ENCODE measurements at regions not wholly inside any gene's neighbourhood (a gene's known extent, or its start where the extent isn't known, plus 50 kb on each side); places are given as distances from the start of the nearest gene placed in this dataset.

DNA sequence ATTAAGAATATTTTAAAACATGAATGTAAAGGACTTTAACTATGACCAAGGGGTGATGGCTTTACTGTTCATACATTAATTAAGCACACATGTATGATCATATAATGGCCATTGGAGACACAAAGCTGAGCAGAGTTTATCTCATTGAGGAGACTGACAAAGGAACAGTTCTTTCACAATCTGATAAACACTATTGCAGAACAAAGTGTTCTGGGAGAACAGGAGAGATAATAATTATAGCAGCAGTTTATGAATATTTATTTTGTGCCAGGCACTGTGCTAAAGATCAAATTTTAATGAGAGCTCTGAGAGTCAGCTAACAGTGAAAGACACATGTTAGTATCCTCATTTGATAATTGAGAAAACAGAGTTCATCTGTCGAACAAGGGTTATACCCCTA is 242.4 kb upstream of the NR3C2 start:
- no peaks in the 10 kb centered on the region for H3K27me3 Mint-ChIP-seq
- H3K4me3 Mint-ChIP-seq, result no peak overlapping the region
- TF ChIP-seq, protein P1, sequence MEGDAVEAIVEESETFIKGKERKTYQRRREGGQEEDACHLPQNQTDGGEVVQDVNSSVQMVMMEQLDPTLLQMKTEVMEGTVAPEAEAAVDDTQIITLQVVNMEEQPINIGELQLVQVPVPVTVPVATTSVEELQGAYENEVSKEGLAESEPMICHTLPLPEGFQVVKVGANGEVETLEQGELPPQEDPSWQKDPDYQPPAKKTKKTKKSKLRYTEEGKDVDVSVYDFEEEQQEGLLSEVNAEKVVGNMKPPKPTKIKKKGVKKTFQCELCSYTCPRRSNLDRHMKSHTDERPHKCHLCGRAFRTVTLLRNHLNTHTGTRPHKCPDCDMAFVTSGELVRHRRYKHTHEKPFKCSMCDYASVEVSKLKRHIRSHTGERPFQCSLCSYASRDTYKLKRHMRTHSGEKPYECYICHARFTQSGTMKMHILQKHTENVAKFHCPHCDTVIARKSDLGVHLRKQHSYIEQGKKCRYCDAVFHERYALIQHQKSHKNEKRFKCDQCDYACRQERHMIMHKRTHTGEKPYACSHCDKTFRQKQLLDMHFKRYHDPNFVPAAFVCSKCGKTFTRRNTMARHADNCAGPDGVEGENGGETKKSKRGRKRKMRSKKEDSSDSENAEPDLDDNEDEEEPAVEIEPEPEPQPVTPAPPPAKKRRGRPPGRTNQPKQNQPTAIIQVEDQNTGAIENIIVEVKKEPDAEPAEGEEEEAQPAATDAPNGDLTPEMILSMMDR (IDR thresholded peaks at IDR 0.05), result no peak
- TF ChIP-seq EZH2 (IDR thresholded peaks at IDR 0.05; ENCODE audit: borderline replicate concordance, insufficient read depth, low read depth, low read length, poor library complexity, severe bottlenecking), result no peak
- Histone ChIP-seq H3K36me3 (replicated peaks in 1 of 2; ENCODE audit: control extremely low read depth in 1 of 2, control insufficient read depth in 1 of 2, extremely low read depth in 1 of 2, insufficient read depth in 2 of 2, low read length in 1 of 2) (no peaks in the 10 kb centered on the region), H3K27ac (ENCODE audit: low read length in 2 of 2) (no peak overlapping the region), H3K79me2 (ENCODE audit: control insufficient read depth, insufficient read depth, low read length) (no peaks in the 10 kb centered on the region), H3K9me3 (ENCODE audit: control extremely low read depth in 1 of 3, control insufficient read depth in 2 of 3, insufficient read depth in 1 of 3, low read length in 2 of 3) (no peaks in the 10 kb centered on the region), H3K27me3 (replicated peaks in 1 of 4; ENCODE audit: control extremely low read depth in 1 of 4, control insufficient read depth in 3 of 4, insufficient read depth in 4 of 4, low read length in 3 of 4) (no peaks in the 10 kb centered on the region), H3K4me1 (ENCODE audit: control insufficient read depth in 2 of 2, insufficient read depth in 2 of 2, low read length in 2 of 2) (no peaks in the 10 kb centered on the region), H3K9ac (ENCODE audit: low read length) (no peak overlapping the region), H3K4me2 (replicated peaks; ENCODE audit: low read depth, low read length, poor library complexity, severe bottlenecking) (no peak overlapping the region), H2AFZ (ENCODE audit: insufficient read depth, low read depth, low read length, poor library complexity, severe bottlenecking) (no peak overlapping the region), H3K4me3 (ENCODE audit: control extremely low read depth in 1 of 5, extremely low read depth in 1 of 5, insufficient read depth in 1 of 5, low read depth in 2 of 5, low read length in 4 of 5) (no peak overlapping the region), H4K20me1 (ENCODE audit: control insufficient read depth, insufficient read depth, low read length, poor library complexity, severe bottlenecking) (no peaks in the 10 kb centered on the region)
- ChIA-PET CTCF (no interaction called here), POLR2A (no interaction called here)
- H3K4me1 Mint-ChIP-seq, result no peaks in the 10 kb centered on the region
- H3K9me3 Mint-ChIP-seq (ENCODE audit: insufficient read depth), result no peaks in the 10 kb centered on the region
- DNase-seq (no peak), ATAC-seq (ENCODE audit: low read depth) (no peak)
- intact Hi-C loops (cut with micrococcal nuclease), result no loop called here
- H3K27ac Mint-ChIP-seq, result no peak overlapping the region
- WGBS (ENCODE audit: insufficient coverage), result no CpG with 5 or more reads among the region's 1 CpG

DNA sequence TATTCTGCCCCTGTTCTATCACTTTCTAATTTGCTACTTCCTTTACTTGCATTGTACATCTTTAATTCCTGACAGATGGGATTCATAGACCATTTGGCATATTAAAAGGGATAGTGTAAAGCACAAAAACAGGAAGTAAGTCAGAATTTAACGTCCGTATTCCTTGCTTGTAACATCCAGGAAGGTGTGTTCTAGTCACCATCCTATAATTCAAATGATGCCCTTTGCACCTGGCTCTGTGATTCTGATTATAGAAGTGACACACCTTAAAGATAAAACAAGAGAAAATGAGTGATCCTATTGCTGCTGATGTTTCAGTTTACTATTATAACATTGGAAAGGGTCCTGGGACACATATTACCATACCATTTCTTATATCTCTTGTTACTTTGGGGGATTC is 238.7 kb upstream of the NR3C2 start:
- no peak overlapping the region for H3K9ac ChIP-seq (ENCODE audit: low read length)
- ATAC-seq (ENCODE audit: low read depth) (no peak), DNase-seq (no peak)
- H3K4me1 ChIP-seq (ENCODE audit: control insufficient read depth in 2 of 2, insufficient read depth in 2 of 2, low read length in 2 of 2), result no peaks in the 10 kb centered on the region
- Mint-ChIP-seq H3K4me3 (no peak overlapping the region), H3K27me3 (no peaks in the 10 kb centered on the region), H3K4me1 (no peaks in the 10 kb centered on the region), H3K9me3 (ENCODE audit: insufficient read depth) (no peaks in the 10 kb centered on the region), H3K27ac (no peak overlapping the region)
- intact Hi-C loops (cut with micrococcal nuclease), result no loop called here
- H3K79me2 ChIP-seq (ENCODE audit: control insufficient read depth, insufficient read depth, low read length), result no peaks in the 10 kb centered on the region
- no peaks in the 10 kb centered on the region for H3K36me3 ChIP-seq (replicated peaks in 1 of 2; ENCODE audit: control extremely low read depth in 1 of 2, control insufficient read depth in 1 of 2, extremely low read depth in 1 of 2, insufficient read depth in 2 of 2, low read length in 1 of 2)
- no peaks in the 10 kb centered on the region for H4K20me1 ChIP-seq (ENCODE audit: control insufficient read depth, insufficient read depth, low read length, poor library complexity, severe bottlenecking)
- TF ChIP-seq, protein P1 (IDR thresholded peaks at IDR 0.05), result no peak
- no peak for TF ChIP-seq EZH2 (IDR thresholded peaks at IDR 0.05; ENCODE audit: borderline replicate concordance, insufficient read depth, low read depth, low read length, poor library complexity, severe bottlenecking)
- H3K27ac ChIP-seq (ENCODE audit: low read length in 2 of 2), result no peak overlapping the region
- H3K4me2 ChIP-seq (replicated peaks; ENCODE audit: low read depth, low read length, poor library complexity, severe bottlenecking), result no peak overlapping the region
- H3K27me3 ChIP-seq (replicated peaks in 1 of 4; ENCODE audit: control extremely low read depth in 1 of 4, control insufficient read depth in 3 of 4, insufficient read depth in 4 of 4, low read length in 3 of 4), result no peaks in the 10 kb centered on the region
- no peak overlapping the region for H3K4me3 ChIP-seq (ENCODE audit: control extremely low read depth in 1 of 5, extremely low read depth in 1 of 5, insufficient read depth in 1 of 5, low read depth in 2 of 5, low read length in 4 of 5)
- no peaks in the 10 kb centered on the region for H3K9me3 ChIP-seq (ENCODE audit: control extremely low read depth in 1 of 3, control insufficient read depth in 2 of 3, insufficient read depth in 1 of 3, low read length in 2 of 3)
- no CpG with 5 or more reads among the region's 2 CpGs for WGBS (ENCODE audit: insufficient coverage)
- POLR2A ChIA-PET, result no interaction called here
- H2AFZ ChIP-seq (ENCODE audit: insufficient read depth, low read depth, low read length, poor library complexity, severe bottlenecking), result no peak overlapping the region
- CTCF ChIA-PET, result no interaction called here

Measured in B cell (primary cell).